Keratinocyte (primary cell): ENCODE measurements at regions not wholly inside any gene's neighbourhood (a gene's known extent, or its start where the extent isn't known, plus 50 kb on each side); places are given as distances from the start of the nearest gene placed in this dataset.

Experiments used
- DNase-seq: peaks from one replicate; pipeline ENCODE4 v3.0.0-alpha.2; 2011; ENCODE audit warnings: low read depth, missing footprints, low spot score
- FAIRE-seq: peaks from 2 replicates; lab custom pipeline; 2011; peaks lifted over from hg19 to GRCh38; lab: Jason Lieb, UNC
- H2AFZ ChIP-seq: 2 replicates; pipeline ENCODE4 v1.6.0; 2012; ENCODE audit warnings: low read length, control low read depth, inconsistent platforms; ENCODE audit not compliant: control insufficient read depth
- H3K27ac ChIP-seq: 2 replicates; pipeline ENCODE4 v1.5.1; 2011; ENCODE audit warnings: low read length; ENCODE audit not compliant: control insufficient read depth, insufficient read depth
- H3K27me3 ChIP-seq: 3 replicates; pipeline ENCODE4 v1.6.0; 2011; ENCODE audit warnings: low read length; ENCODE audit not compliant: control insufficient read depth, insufficient read depth; ENCODE audit errors: extremely low read depth
- H3K36me3 ChIP-seq, 2 experiments: 2 replicates in 1 of 2; 3 replicates in 1 of 2; pipeline ENCODE4 v1.5.1; 2011; ENCODE audit warnings: low read length in 2 of 2, mild to moderate bottlenecking in 1 of 2; ENCODE audit not compliant: control insufficient read depth in 2 of 2, insufficient read depth in 2 of 2; ENCODE audit errors: extremely low read depth in 1 of 2
- H3K4me1 ChIP-seq: 3 replicates; pipeline ENCODE4 v1.5.1; 2011; ENCODE audit warnings: low read length; ENCODE audit not compliant: control insufficient read depth, insufficient read depth; ENCODE audit errors: extremely low read depth
- H3K4me2 ChIP-seq: 3 replicates; pipeline ENCODE4 v1.6.0; 2011; ENCODE audit warnings: low read depth, low read length; ENCODE audit not compliant: control insufficient read depth, insufficient read depth; ENCODE audit errors: extremely low read depth
- H3K4me3 ChIP-seq, 3 experiments: fragments of 200-600 bp in 1 of 3; sonication (generic) in 1 of 3; 2 replicates in 2 of 3; 3 replicates in 1 of 3; pipeline ENCODE4 v1.5.1; 2011 to 2016; ENCODE audit warnings: low read length in 3 of 3, mild to moderate bottlenecking in 3 of 3, control low read depth in 2 of 3, inconsistent platforms in 1 of 3, low read depth in 1 of 3, mixed read lengths in 1 of 3, mixed run types in 1 of 3, moderate library complexity in 1 of 3; ENCODE audit not compliant: control insufficient read depth in 2 of 3, insufficient read depth in 2 of 3; ENCODE audit errors: extremely low read depth in 1 of 3
- H3K79me2 ChIP-seq: 2 replicates; pipeline ENCODE4 v1.6.0; 2012; ENCODE audit warnings: low read length; ENCODE audit not compliant: control insufficient read depth, insufficient read depth
- H3K9ac ChIP-seq: 3 replicates; pipeline ENCODE4 v1.6.0; 2011; ENCODE audit warnings: low read length; ENCODE audit not compliant: control insufficient read depth, insufficient read depth; ENCODE audit errors: extremely low read depth
- H3K9me1 ChIP-seq: 3 replicates; pipeline ENCODE4 v1.6.0; 2011; ENCODE audit warnings: low read length; ENCODE audit not compliant: control insufficient read depth, insufficient read depth; ENCODE audit errors: extremely low read depth
- H3K9me3 ChIP-seq: 2 replicates; pipeline ENCODE4 v1.5.1; 2012; ENCODE audit warnings: low read depth, low read length; ENCODE audit not compliant: control insufficient read depth
- H4K20me1 ChIP-seq: 3 replicates; pipeline ENCODE4 v1.6.0; 2011; ENCODE audit warnings: low read length; ENCODE audit not compliant: control insufficient read depth, insufficient read depth; ENCODE audit errors: extremely low read depth
- CTCF ChIP-seq, 3 experiments: IDR thresholded peaks in 1 of 3; conservative IDR thresholded peaks in 1 of 3; optimal IDR thresholded peaks in 1 of 3; 2 replicates in 2 of 3; 3 replicates in 1 of 3; pipeline versions ENCODE3 to v1.5.1; 2011; ENCODE audit warnings: low read length in 3 of 3, mild to moderate bottlenecking in 3 of 3, moderate library complexity in 2 of 3, control low read depth in 1 of 3, inconsistent platforms in 1 of 3; ENCODE audit not compliant: insufficient read depth in 2 of 3; ENCODE audit errors: extremely low read depth in 1 of 3
- EZH2 ChIP-seq: IDR thresholded peaks from one replicate; pipeline ENCODE4 v1.6.1; 2012; ENCODE audit warnings: inconsistent platforms, mild to moderate bottlenecking, low read length, moderate library complexity
- dilution Hi-C: fragments of 300-500 bp; cut with MboI; formaldehyde crosslinking; loops from one replicate; pipeline ENCODE4 v1.7.0; 2020; ENCODE audit warnings: low sequenced_read_pairs; ENCODE audit not compliant: extremely low pct_ligation_motif_present

GRCh38 chr9:11595756-11596155, 983.0 kb upstream of the PTPRD start:
- DNase-seq (no peak), FAIRE-seq (no peak)
- Histone ChIP-seq H3K36me3 (no peaks in the 10 kb centered on the region), H3K9me1 (no peaks in the 10 kb centered on the region), H2AFZ (no peak overlapping the region), H3K9ac (no peak overlapping the region), H3K27ac (no peak overlapping the region), H3K4me3 (no peak overlapping the region), H3K4me2 (no peak overlapping the region), H4K20me1 (no peaks in the 10 kb centered on the region), H3K4me1 (no peaks in the 10 kb centered on the region), H3K79me2 (no peaks in the 10 kb centered on the region), H3K27me3 (no peaks in the 10 kb centered on the region), H3K9me3 (no peaks in the 10 kb centered on the region)
- dilution Hi-C loops, result no loop called here
- TF ChIP-seq CTCF (optimal IDR thresholded peaks at IDR 0.05 in 1 of 3, IDR thresholded peaks at IDR 0.05 in 1 of 3, conservative IDR thresholded peaks at IDR 0.05 in 1 of 3; ENCODE audit: extremely low read depth in 1 of 3, insufficient read depth in 2 of 3, low read length in 3 of 3) (no peak), EZH2 (no peak)

- no peaks in the 10 kb centered on the region for H3K9me1 ChIP-seq
- no peak overlapping the region for H3K9ac ChIP-seq
- no peaks in the 10 kb centered on the region for H3K36me3 ChIP-seq
- H3K27ac ChIP-seq, result no peak overlapping the region
- no peak overlapping the region for H3K4me2 ChIP-seq
- TF ChIP-seq CTCF (optimal IDR thresholded peaks at IDR 0.05 in 1 of 3, IDR thresholded peaks at IDR 0.05 in 1 of 3, conservative IDR thresholded peaks at IDR 0.05 in 1 of 3; ENCODE audit: extremely low read depth in 1 of 3, insufficient read depth in 2 of 3, low read length in 3 of 3) (no peak), EZH2 (no peak)
- H4K20me1 ChIP-seq, result no peaks in the 10 kb centered on the region
- no peaks in the 10 kb centered on the region for H3K4me1 ChIP-seq
- dilution Hi-C loops, result no loop called here
- H2AFZ ChIP-seq, result no peak overlapping the region
- no peak for DNase-seq
- no peak for FAIRE-seq
- H3K4me3 ChIP-seq, result no peak overlapping the region
- H3K9me3 ChIP-seq, result peaks cover 1% of the 10 kb centered on the region
- H3K79me2 ChIP-seq, result no peaks in the 10 kb centered on the region
- H3K27me3 ChIP-seq, result no peaks in the 10 kb centered on the region
These were observed 1005.5 kb upstream of the PTPRD start for GRCh38 chr9:11618241-11618805.
